ENCODE measurements at regions not wholly inside any gene's neighbourhood (a gene's known extent, or its start where the extent isn't known, plus 50 kb on each side); places are given as distances from the start of the nearest gene placed in this dataset.

GRCh38 chr1:171431994-171432393 lies 53.3 kb upstream of the PRRC2C start:
- TF ChIP-seq CTCF (IDR thresholded peaks at IDR 0.05 in 4 of 5, conservative IDR thresholded peaks at IDR 0.05 in 1 of 5) (no peak), POLR2A (IDR thresholded peaks at IDR 0.05) (no peak)

All from gastrocnemius medialis (tissue), 4 donors.